K562 (cell line): ENCODE measurements at regions not wholly inside any gene's neighbourhood (a gene's known extent, or its start where the extent isn't known, plus 50 kb on each side); places are given as distances from the start of the nearest gene placed in this dataset.

Experiments used
- ATAC-seq: fragments of 200-7000 bp; cut with Tn5 transposase; 3 replicates; pipeline ENCODE4 v1.9.1; 2020; ENCODE audit warnings: moderate library complexity
- BruUV-seq: library from RNA; stranded (reverse); fragments of 400-500 nt; replicated peaks from 2 replicates; lab custom pipeline; 2021; lab: Mats Ljungman, UMichigan
- CTCF ChIA-PET: fragments of 300-600 bp; formaldehyde crosslinking; extraction: SDS; loops from one replicate; lab custom pipeline; 2021; ENCODE audit warnings: low intra/inter-chr PET ratio; lab: Yijun Ruan, JAX
- POLR2A ChIA-PET: fragments of 300-600, 350-650 bp; sonication (Branson Sonifier 250); formaldehyde crosslinking; extraction: SDS; loops from one replicate; lab custom pipeline; 2021; ENCODE audit warnings: antibody characterized with exemption, inconsistent platforms; lab: Yijun Ruan, JAX
- DNase-seq, 4 experiments: peaks; one replicate each; pipeline versions ENCODE4 v3.0.0 to v3.0.0-alpha.2; 2011 to 2018; ENCODE audit warnings: low spot score in 3 of 4, mixed read lengths in 3 of 4; ENCODE audit errors: extremely low read depth in 1 of 4
- FAIRE-seq: peaks from 2 replicates; lab custom pipeline; 2011; peaks lifted over from hg19 to GRCh38; lab: Jason Lieb, UNC
- H2AFZ ChIP-seq: 2 replicates; pipeline ENCODE4 v1.6.0; 2011; ENCODE audit warnings: low read depth, low read length, control low read depth, inconsistent platforms
- H3K27ac ChIP-seq: fragments of 200-600 bp; 3 replicates; pipeline ENCODE4 v1.8.0; 2011; ENCODE audit warnings: low read depth, mild to moderate bottlenecking, control low read depth, inconsistent platforms, low read length, moderate library complexity, mixed read lengths; ENCODE audit errors: extremely low read depth
- H3K27me3 ChIP-seq, 2 experiments: fragments of 300-600 bp in 1 of 2; 2 replicates in 1 of 2; 3 replicates in 1 of 2; pipeline versions ENCODE4 v1.6.0 to v1.8.0; 2011; ENCODE audit warnings: inconsistent platforms in 2 of 2, low read length in 2 of 2, mild to moderate bottlenecking in 1 of 2, mixed read lengths in 1 of 2, moderate library complexity in 1 of 2; ENCODE audit not compliant: control insufficient read depth in 2 of 2, insufficient read depth in 2 of 2
- H3K36me3 ChIP-seq: fragments of 300-600 bp; 3 replicates; pipeline ENCODE4 v1.8.0; 2011; ENCODE audit warnings: mild to moderate bottlenecking, low read length, inconsistent platforms; ENCODE audit not compliant: control insufficient read depth, insufficient read depth
- H3K4me1 ChIP-seq, 2 experiments: fragments of 200-600 bp in 1 of 2; replicated peaks in 1 of 2; 2 replicates in 1 of 2; 3 replicates in 1 of 2; pipeline versions ENCODE4 v1.5.1 to v1.8.0; 2011; ENCODE audit warnings: inconsistent platforms in 2 of 2, low read length in 2 of 2, mild to moderate bottlenecking in 1 of 2, mixed read lengths in 1 of 2, moderate library complexity in 1 of 2; ENCODE audit not compliant: control insufficient read depth in 2 of 2, insufficient read depth in 2 of 2
- H3K4me2 ChIP-seq: 2 replicates; pipeline ENCODE4 v1.6.1; 2011; ENCODE audit warnings: low read length, control low read depth, inconsistent platforms, mixed read lengths; ENCODE audit not compliant: insufficient read depth
- H3K4me3 ChIP-seq: fragments of 200-600 bp; sonication (generic), shearing (Covaris generic); 2 replicates; pipeline ENCODE4 v1.5.1; 2016; ENCODE audit warnings: control low read depth, inconsistent platforms
- H3K79me2 ChIP-seq: fragments of 200-600 bp; 3 replicates; pipeline ENCODE4 v1.8.0; 2011; ENCODE audit warnings: low read length, inconsistent platforms; ENCODE audit not compliant: control insufficient read depth, insufficient read depth
- H3K9ac ChIP-seq, 2 experiments: 2 replicates each; pipeline versions ENCODE4 v1.6.0 to v1.6.1; 2011; ENCODE audit warnings: low read depth in 2 of 2, low read length in 2 of 2, control low read depth in 1 of 2, inconsistent platforms in 1 of 2, mild to moderate bottlenecking in 1 of 2, mixed read lengths in 1 of 2; ENCODE audit not compliant: insufficient read depth in 1 of 2
- H3K9me1 ChIP-seq: one replicate; pipeline ENCODE4 v1.6.0; 2011; ENCODE audit warnings: inconsistent platforms, mild to moderate bottlenecking, low read length, moderate library complexity; ENCODE audit not compliant: control insufficient read depth, insufficient read depth
- H3K9me3 ChIP-seq: replicated peaks from 2 replicates; pipeline ENCODE4 v1.5.1; 2011; ENCODE audit warnings: low read depth, low read length, inconsistent platforms; ENCODE audit not compliant: control insufficient read depth, insufficient read depth
- H4K20me1 ChIP-seq: replicated peaks from 2 replicates; pipeline ENCODE4 v1.6.1; 2011; ENCODE audit warnings: low read length, inconsistent platforms, mixed read lengths; ENCODE audit not compliant: control insufficient read depth, insufficient read depth
- CHD7 ChIP-seq: fragments of 200-600 bp; sonication (generic); IDR thresholded peaks from one replicate; pipeline ENCODE4 v1.6.1; 2012; ENCODE audit warnings: mild to moderate bottlenecking, low read depth, low read length, inconsistent platforms
- POLR2AphosphoS5 ChIP-seq: IDR thresholded peaks from 2 replicates; pipeline ENCODE4 v1.6.1; 2011; ENCODE audit warnings: mild to moderate bottlenecking, low read depth, low read length, moderate library complexity; ENCODE audit not compliant: control insufficient read depth, insufficient read depth
- ZBTB5 ChIP-seq: fragments of 450-650 bp; IDR thresholded peaks from 2 replicates; pipeline ENCODE4 v1.6.1; 2017; ENCODE audit warnings: antibody characterized with exemption
- ZNF24 ChIP-seq: fragments of 450-650 bp; IDR thresholded peaks from 2 replicates; pipeline ENCODE4 v1.6.1; 2016
- ZNF445 ChIP-seq: fragments of 250-450 bp; sonication (Bioruptor Pico); IDR thresholded peaks from 2 replicates; pipeline ENCODE4 v1.4.0; 2020; ENCODE audit warnings: low read depth, mild to moderate bottlenecking, moderate library complexity
- WGBS: fragments of 100-300 bp; shearing (Covaris generic); methylation state at CpG from one replicate; pipeline ENCODE4 v1.1.6; 2016; ENCODE audit warnings: low coverage, mixed read lengths; ENCODE audit not compliant: insufficient coverage; ENCODE audit errors: missing lambda C conversion rate; 5-methylcytosine and 5-hydroxymethylcytosine counted together
- in situ Hi-C: fragments of 300-500 bp; cut with MboI; formaldehyde crosslinking; loops from 4 replicates; pipeline ENCODE4 v1.15.0; 2018; ENCODE audit warnings: inconsistent platforms, mixed read lengths
- intact Hi-C: fragments of 100-400 bp; cut with micrococcal nuclease; formaldehyde crosslinking; loops from 2 replicates; pipeline ENCODE4 v1.14.2; 2022
- TF ChIP-seq, protein P1 (sequence below): sonication (generic); formaldehyde crosslinking; IDR thresholded peaks from 2 replicates; pipeline ENCODE4 v1.8.1; 2023; ENCODE audit warnings: mild to moderate bottlenecking, missing genetic modification reagents

DNA sequence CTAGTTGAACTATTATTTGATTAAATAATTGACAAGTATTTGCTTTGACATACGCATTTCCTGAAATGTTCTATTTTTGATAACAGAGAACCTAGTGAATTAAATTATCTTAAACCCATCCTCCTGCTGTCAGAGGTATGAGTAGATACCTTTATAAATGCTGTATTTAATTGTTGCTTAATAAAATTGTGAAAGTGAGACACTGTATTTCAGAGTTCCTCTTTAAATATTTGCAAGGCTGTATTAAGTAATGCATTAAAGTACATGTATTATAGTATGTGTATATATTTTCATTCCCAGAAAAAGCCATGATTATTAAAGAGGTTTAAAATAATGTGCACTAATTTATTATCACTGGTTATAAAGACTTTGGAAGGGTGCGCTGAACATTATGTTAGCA lies 483.8 kb downstream of the TFAP2B start:
- POLR2A ChIA-PET = no interaction called here
- CTCF ChIA-PET = no interaction called here
- 46% methylated on average over 2 of the region's 2 CpGs for WGBS
- ATAC-seq = no peak
- DNase-seq = no peak
- no peak for FAIRE-seq
- Histone ChIP-seq H4K20me1 (no peaks in the 10 kb centered on the region), H3K4me3 (no peak overlapping the region), H3K4me2 (no peak overlapping the region), H3K9ac (no peak overlapping the region), H3K4me1 (no peaks in the 10 kb centered on the region), H3K79me2 (no peaks in the 10 kb centered on the region), H2AFZ (no peak overlapping the region; the same call in 1 of the 2 replicates), H3K9me3 (no peaks in the 10 kb centered on the region), H3K9me1 (no peaks in the 10 kb centered on the region), H3K36me3 (no peaks in the 10 kb centered on the region), H3K27ac (no peak overlapping the region), H3K27me3 (no peaks in the 10 kb centered on the region)
- no TSS peak for BruUV-seq
- intact Hi-C loops = no loop called here
- in situ Hi-C loops = no loop called here
- no peak for TF ChIP-seq ZNF24
- no peak for TF ChIP-seq ZNF445
- TF ChIP-seq POLR2AphosphoS5 = no peak
- TF ChIP-seq CHD7 = no peak
- no peak for TF ChIP-seq ZBTB5
- TF ChIP-seq, protein P1, sequence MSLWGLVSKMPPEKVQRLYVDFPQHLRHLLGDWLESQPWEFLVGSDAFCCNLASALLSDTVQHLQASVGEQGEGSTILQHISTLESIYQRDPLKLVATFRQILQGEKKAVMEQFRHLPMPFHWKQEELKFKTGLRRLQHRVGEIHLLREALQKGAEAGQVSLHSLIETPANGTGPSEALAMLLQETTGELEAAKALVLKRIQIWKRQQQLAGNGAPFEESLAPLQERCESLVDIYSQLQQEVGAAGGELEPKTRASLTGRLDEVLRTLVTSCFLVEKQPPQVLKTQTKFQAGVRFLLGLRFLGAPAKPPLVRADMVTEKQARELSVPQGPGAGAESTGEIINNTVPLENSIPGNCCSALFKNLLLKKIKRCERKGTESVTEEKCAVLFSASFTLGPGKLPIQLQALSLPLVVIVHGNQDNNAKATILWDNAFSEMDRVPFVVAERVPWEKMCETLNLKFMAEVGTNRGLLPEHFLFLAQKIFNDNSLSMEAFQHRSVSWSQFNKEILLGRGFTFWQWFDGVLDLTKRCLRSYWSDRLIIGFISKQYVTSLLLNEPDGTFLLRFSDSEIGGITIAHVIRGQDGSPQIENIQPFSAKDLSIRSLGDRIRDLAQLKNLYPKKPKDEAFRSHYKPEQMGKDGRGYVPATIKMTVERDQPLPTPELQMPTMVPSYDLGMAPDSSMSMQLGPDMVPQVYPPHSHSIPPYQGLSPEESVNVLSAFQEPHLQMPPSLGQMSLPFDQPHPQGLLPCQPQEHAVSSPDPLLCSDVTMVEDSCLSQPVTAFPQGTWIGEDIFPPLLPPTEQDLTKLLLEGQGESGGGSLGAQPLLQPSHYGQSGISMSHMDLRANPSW (CRISPR knock-in tag) = no peak
